IMR-90 (cell line): ENCODE measurements at regions not wholly inside any gene's neighbourhood (a gene's known extent, or its start where the extent isn't known, plus 50 kb on each side); places are given as distances from the start of the nearest gene placed in this dataset.
A peak's percentile ranks its signal among the peaks of the same experiment; 100 is the strongest.

ENCODE experiments used
- ATAC-seq: fragments of 200-7000 bp; cut with Tn5 transposase; 2 replicates; pipeline ENCODE4 v1.9.1; 2020; ENCODE audit warnings: low read depth, mild to moderate bottlenecking, moderate library complexity
- BruUV-seq: library from RNA; stranded (reverse); fragments of 400-500 nt; replicated peaks from 2 replicates; lab custom pipeline; 2021; lab: Mats Ljungman, UMichigan
- CTCF ChIA-PET: fragments of 300-600 bp; formaldehyde crosslinking; extraction: SDS; loops from one replicate; lab custom pipeline; 2021; ENCODE audit warnings: antibody characterized with exemption; lab: Yijun Ruan, JAX
- POLR2A ChIA-PET: fragments of 300-600 bp; sonication (Branson Sonifier 250); formaldehyde crosslinking; loops from one replicate; lab custom pipeline; 2022; ENCODE audit warnings: antibody characterized with exemption; ENCODE audit not compliant: unreplicated experiment; lab: Charles Lee
- DNase-seq: peaks from one replicate; pipeline ENCODE4 v3.0.0; 2013
- H2AFZ ChIP-seq: replicated peaks from 2 replicates; pipeline ENCODE3; 2013; ENCODE audit warnings: low read length, mild to moderate bottlenecking; ENCODE audit not compliant: poor library complexity
- H2AK5ac ChIP-seq: 2 replicates; pipeline ENCODE4 v1.6.1; 2013; ENCODE audit warnings: low read depth, low read length, inconsistent platforms
- H2AK9ac ChIP-seq: replicated peaks from 2 replicates; pipeline ENCODE3; 2013; ENCODE audit warnings: mild to moderate bottlenecking, low read depth, low read length, moderate library complexity; ENCODE audit not compliant: poor library complexity
- H2BK120ac ChIP-seq: 2 replicates; pipeline ENCODE4 v1.6.1; 2013; ENCODE audit warnings: low read depth, low read length, inconsistent platforms
- H2BK15ac ChIP-seq: 3 replicates; pipeline ENCODE4 v1.6.1; 2013; ENCODE audit warnings: low read depth, low read length, inconsistent platforms
- H2BK20ac ChIP-seq: 2 replicates; pipeline ENCODE4 v1.6.1; 2013; ENCODE audit warnings: low read depth, mild to moderate bottlenecking, inconsistent platforms, low read length, moderate library complexity
- H2BK5ac ChIP-seq: 2 replicates; pipeline ENCODE4 v1.6.1; 2013; ENCODE audit warnings: mild to moderate bottlenecking, low read depth, low read length, inconsistent platforms; ENCODE audit not compliant: poor library complexity, severe bottlenecking
- H3K14ac ChIP-seq: replicated peaks from 2 replicates; pipeline ENCODE4 v1.6.1; 2013; ENCODE audit warnings: low read depth, low read length, inconsistent platforms
- H3K18ac ChIP-seq: 2 replicates; pipeline ENCODE4 v1.6.1; 2013; ENCODE audit warnings: low read depth, low read length, control low read depth
- H3K23ac ChIP-seq: 2 replicates; pipeline ENCODE4 v1.6.1; 2013; ENCODE audit warnings: low read depth, low read length, inconsistent platforms
- H3K27ac ChIP-seq: 2 replicates; pipeline ENCODE4 v1.5.1; 2013; ENCODE audit warnings: mild to moderate bottlenecking, control low read depth, low read length; ENCODE audit not compliant: insufficient read depth
- H3K27me3 ChIP-seq: 2 replicates; pipeline ENCODE4 v1.6.1; 2013; ENCODE audit warnings: low read length; ENCODE audit not compliant: control insufficient read depth, insufficient read depth
- H3K36me3 ChIP-seq: 2 replicates; pipeline ENCODE4 v1.6.1; 2013; ENCODE audit warnings: low read length, mixed read lengths; ENCODE audit not compliant: control insufficient read depth, insufficient read depth
- H3K4ac ChIP-seq: 2 replicates; pipeline ENCODE4 v1.6.1; 2013; ENCODE audit warnings: low read depth, low read length, inconsistent platforms
- H3K4me1 ChIP-seq: 2 replicates; pipeline ENCODE4 v1.6.1; 2013; ENCODE audit warnings: low read length, mixed read lengths; ENCODE audit not compliant: control insufficient read depth, insufficient read depth
- H3K4me2 ChIP-seq: 2 replicates; pipeline ENCODE4 v1.6.1; 2013; ENCODE audit warnings: low read depth, mild to moderate bottlenecking, control low read depth, low read length, moderate library complexity
- H3K4me3 ChIP-seq: 2 replicates; pipeline ENCODE4 v1.5.1; 2013; ENCODE audit warnings: low read depth, mild to moderate bottlenecking, control low read depth, low read length, moderate library complexity; ENCODE audit not compliant: insufficient read depth
- H3K56ac ChIP-seq: 2 replicates; pipeline ENCODE4 v1.6.1; 2013; ENCODE audit warnings: low read length, inconsistent platforms; ENCODE audit not compliant: insufficient read depth; ENCODE audit errors: extremely low read depth
- H3K79me1 ChIP-seq, 2 experiments: 2 replicates each; pipeline ENCODE4 v1.6.1; 2013; ENCODE audit warnings: low read length in 2 of 2, inconsistent platforms in 1 of 2, low read depth in 1 of 2
- H3K9ac ChIP-seq: 2 replicates; pipeline ENCODE4 v1.6.1; 2013; ENCODE audit warnings: low read depth, low read length, control low read depth
- H3K9me1 ChIP-seq: 2 replicates; pipeline ENCODE4 v1.6.1; 2013; ENCODE audit warnings: low read length, inconsistent platforms; ENCODE audit not compliant: insufficient read depth
- H3K9me3 ChIP-seq: 2 replicates; pipeline ENCODE4 v1.6.1; 2013; ENCODE audit warnings: low read length; ENCODE audit not compliant: control insufficient read depth, insufficient read depth
- H4K20me1 ChIP-seq: 2 replicates; pipeline ENCODE4 v1.6.1; 2013; ENCODE audit warnings: low read length, inconsistent platforms; ENCODE audit not compliant: insufficient read depth
- H4K5ac ChIP-seq: 2 replicates; pipeline ENCODE4 v1.6.1; 2013; ENCODE audit warnings: mild to moderate bottlenecking, low read depth, low read length, control low read depth
- H4K8ac ChIP-seq, 2 experiments: 2 replicates each; pipeline ENCODE4 v1.6.1; 2013; ENCODE audit warnings: low read depth in 2 of 2, low read length in 2 of 2, control low read depth in 1 of 2, inconsistent platforms in 1 of 2
- H4K91ac ChIP-seq: 2 replicates; pipeline ENCODE4 v1.6.1; 2013; ENCODE audit warnings: low read depth, low read length, inconsistent platforms; ENCODE audit not compliant: insufficient read depth
- BHLHE40 ChIP-seq: fragments of 150-350 bp; IDR thresholded peaks from 2 replicates; pipeline ENCODE4 v1.6.1; 2016; ENCODE audit warnings: mild to moderate bottlenecking, low read depth, low read length
- FOS ChIP-seq: fragments of 150-350 bp; IDR thresholded peaks from 2 replicates; pipeline ENCODE4 v1.6.1; 2016; ENCODE audit warnings: low read depth, low read length
- MXI1 ChIP-seq: IDR thresholded peaks from 2 replicates; pipeline ENCODE4 v1.6.1; 2012; ENCODE audit warnings: low read depth, mild to moderate bottlenecking, low read length, moderate library complexity, borderline replicate concordance
- POLR2A ChIP-seq: IDR thresholded peaks from 2 replicates; pipeline ENCODE4 v1.6.1; 2012; ENCODE audit warnings: mild to moderate bottlenecking, low read depth, low read length
- WGBS, 2 experiments: methylation state at CpG; one replicate each; pipeline versions ENCODE4 v1.1.5 to v1.1.7; 2013; ENCODE audit warnings: missing lambda C conversion rate in 2 of 2; ENCODE audit not compliant: insufficient read length in 1 of 2; ENCODE audit errors: extremely low coverage in 2 of 2; 5-methylcytosine and 5-hydroxymethylcytosine counted together
- dilution Hi-C: fragments of 300-500 bp; cut with HindIII; formaldehyde crosslinking; loops from one replicate; pipeline ENCODE4 v1.14.3; 2018; ENCODE audit warnings: low sequenced_read_pairs; ENCODE audit not compliant: unreplicated experiment
- in situ Hi-C: fragments of 300-500 bp; cut with MboI; formaldehyde crosslinking; loops from 3 replicates; pipeline ENCODE4 v1.14.3; 2019; ENCODE audit warnings: low sequenced_read_pairs, inconsistent platforms, mixed read lengths
- intact Hi-C: fragments of 100-400 bp; cut with micrococcal nuclease; formaldehyde crosslinking; loops from 2 replicates; pipeline ENCODE4 v1.10.0; 2022

- no TSS peak for BruUV-seq
- 63% methylated on average over 3 of the region's 11 CpGs; no CpG with 5 or more reads in 1 of the 2 experiments for WGBS, 2 experiments
- H3K4me1 ChIP-seq, result peaks cover 17% of the 10 kb centered on the region
- H3K27ac ChIP-seq, result no peak overlapping the region
- H3K4me2 ChIP-seq, result peak overlapping the region; percentile 78
- H3K9me3 ChIP-seq, result no peaks in the 10 kb centered on the region
- H2BK5ac ChIP-seq, result peak overlapping the region; percentile 7
- H3K4me3 ChIP-seq, result no peak overlapping the region
- H3K27me3 ChIP-seq, result no peaks in the 10 kb centered on the region
- no peaks in the 10 kb centered on the region for H3K36me3 ChIP-seq
- 0 out of 2 replicates have a peak overlapping the region, but pooled peaks have one; percentile 6 for H3K14ac ChIP-seq
- no peak overlapping the region for H3K23ac ChIP-seq
- H3K56ac ChIP-seq, result no peak overlapping the region
- dilution Hi-C loops (no loop called here), intact Hi-C loops (no loop called here), in situ Hi-C loops (no loop called here)
- H3K4ac ChIP-seq, result peak overlapping the region; percentile 14; the same call in 1 of the 2 replicates
- ATAC-seq (peak; percentile 76), DNase-seq (peak; percentile 57)
- peak overlapping the region; percentile 33; the same call in 1 of the 2 replicates for H3K9ac ChIP-seq
- peak overlapping the region; percentile 64; the same call in 1 of the 2 replicates for H4K5ac ChIP-seq
- no peak for TF ChIP-seq BHLHE40
- TF ChIP-seq POLR2A, result no peak
- no peak for TF ChIP-seq MXI1
- no peak for TF ChIP-seq FOS
- no peak overlapping the region for H2AK9ac ChIP-seq
- peak overlapping the region; percentile 37 for H2AFZ ChIP-seq
- H3K9me1 ChIP-seq, result peaks cover 5% of the 10 kb centered on the region
- no peak overlapping the region for H2AK5ac ChIP-seq
- peak overlapping the region; percentile 26 to 70; a peak in 3 of 4 replicates for H4K8ac ChIP-seq
- H4K20me1 ChIP-seq, result no peaks in the 10 kb centered on the region
- peak overlapping the region; percentile 22; the same call in 1 of the 2 replicates for H2BK120ac ChIP-seq
- no peaks in the 10 kb centered on the region for H3K79me1 ChIP-seq
- H3K18ac ChIP-seq, result peak overlapping the region; percentile 69; the same call in 1 of the 2 replicates
- H2BK15ac ChIP-seq, result peak overlapping the region; percentile 12; the same call in 2 of the 3 replicates
- peak overlapping the region; percentile 3; the same call in 1 of the 2 replicates for H4K91ac ChIP-seq
- peak overlapping the region; percentile 35; the same call in 1 of the 2 replicates for H2BK20ac ChIP-seq
- POLR2A ChIA-PET, result no interaction called here
- CTCF ChIA-PET, result interaction anchor here (1.6 kb wide), 1 partner anchor 294 kb away, joined by 3 read pairs; no protein-coding TSS in a partner anchor
Observed at GRCh38 chr12:68420225-68421010, 88.3 kb upstream of the MDM1 start.
